HUES48 (cell line): ENCODE measurements at regions not wholly inside any gene's neighbourhood (a gene's known extent, or its start where the extent isn't known, plus 50 kb on each side); places are given as distances from the start of the nearest gene placed in this dataset.

Source experiments
- H3K27ac ChIP-seq: one replicate; pipeline ENCODE4 v1.7.0; 2013; ENCODE audit warnings: low read depth, low read length, inconsistent platforms
- H3K27me3 ChIP-seq: 2 replicates; pipeline ENCODE4 v1.6.1; 2013; ENCODE audit warnings: mild to moderate bottlenecking, low read length; ENCODE audit not compliant: control insufficient read depth, insufficient read depth
- H3K36me3 ChIP-seq: 2 replicates; pipeline ENCODE4 v1.6.1; 2013; ENCODE audit warnings: low read length; ENCODE audit not compliant: control insufficient read depth, insufficient read depth
- H3K4me1 ChIP-seq: 2 replicates; pipeline ENCODE4 v1.6.1; 2013; ENCODE audit warnings: mild to moderate bottlenecking, low read length; ENCODE audit not compliant: control insufficient read depth, insufficient read depth
- H3K4me3 ChIP-seq: 2 replicates; pipeline ENCODE4 v1.5.1; 2013; ENCODE audit warnings: mild to moderate bottlenecking, low read depth, low read length
- H3K9ac ChIP-seq: 2 replicates; pipeline ENCODE4 v1.6.1; 2013; ENCODE audit warnings: mild to moderate bottlenecking, low read depth, low read length, moderate library complexity
- H3K9me3 ChIP-seq: 2 replicates; pipeline ENCODE4 v1.6.1; 2013; ENCODE audit warnings: low read length; ENCODE audit not compliant: control insufficient read depth, insufficient read depth

GRCh38 chr10:128693493-128694131 lies 567.4 kb upstream of the MKI67 start:
- H3K4me3 ChIP-seq: no peak overlapping the region
- peaks cover 24% of the 10 kb centered on the region for H3K4me1 ChIP-seq
- H3K27me3 ChIP-seq: no peaks in the 10 kb centered on the region
- H3K9me3 ChIP-seq: no peaks in the 10 kb centered on the region
- no peak overlapping the region for H3K27ac ChIP-seq
- H3K36me3 ChIP-seq: no peaks in the 10 kb centered on the region
- H3K9ac ChIP-seq: no peak overlapping the region

GRCh38 chr10:128694168-128694850 lies 568.1 kb upstream of the MKI67 start:
- Histone ChIP-seq H3K4me3 (no peak overlapping the region), H3K9me3 (no peaks in the 10 kb centered on the region), H3K27me3 (no peaks in the 10 kb centered on the region), H3K9ac (no peak overlapping the region), H3K4me1 (peaks cover 24% of the 10 kb centered on the region), H3K36me3 (no peaks in the 10 kb centered on the region), H3K27ac (no peak overlapping the region)

DNA sequence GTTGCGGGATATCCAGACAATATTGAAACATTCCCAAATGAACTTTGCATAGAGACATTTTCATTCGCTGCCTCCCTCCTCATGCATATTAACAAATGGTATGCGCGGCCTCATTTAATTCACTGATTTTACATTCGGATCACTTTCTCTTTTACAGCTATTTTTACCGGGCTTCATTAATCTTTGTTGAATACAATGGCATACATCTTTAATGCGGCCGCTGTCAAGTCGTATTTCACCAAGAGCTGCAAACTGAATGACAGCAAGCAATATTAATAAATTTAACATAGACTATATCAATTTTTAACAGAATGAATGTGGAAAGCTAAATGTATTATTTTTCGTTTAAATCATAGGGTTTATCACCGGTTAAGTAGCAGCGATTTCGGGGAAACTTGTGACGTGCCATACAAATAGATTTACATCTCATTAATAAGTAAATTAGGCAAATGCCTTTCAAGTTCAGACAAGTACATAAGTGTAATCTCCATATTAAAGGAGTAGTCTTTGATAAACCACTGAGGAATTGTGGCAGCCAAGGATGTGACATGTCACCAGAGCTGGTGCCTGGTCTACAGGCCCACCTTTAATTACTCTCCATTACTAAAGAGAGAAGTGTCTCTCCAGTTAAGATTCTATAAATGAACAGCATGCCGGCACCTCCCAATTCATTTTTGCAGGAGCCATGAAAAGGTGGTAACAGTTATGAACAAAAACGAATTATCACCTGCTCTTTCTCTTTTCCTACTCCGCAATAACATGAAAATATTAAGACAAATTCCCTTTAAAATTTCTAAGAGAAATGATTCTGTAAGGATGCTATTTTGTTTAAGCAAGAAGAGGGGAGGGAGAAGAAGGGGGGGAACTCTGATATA lies 568.9 kb upstream of the MKI67 start:
- no peak overlapping the region for H3K4me3 ChIP-seq
- no peaks in the 10 kb centered on the region for H3K9me3 ChIP-seq
- H3K27me3 ChIP-seq: no peaks in the 10 kb centered on the region
- no peak overlapping the region for H3K27ac ChIP-seq
- H3K9ac ChIP-seq: no peak overlapping the region
- peaks cover 24% of the 10 kb centered on the region for H3K4me1 ChIP-seq
- H3K36me3 ChIP-seq: no peaks in the 10 kb centered on the region

- no peaks in the 10 kb centered on the region for H3K9me3 ChIP-seq
- no peaks in the 10 kb centered on the region for H3K36me3 ChIP-seq
- no peak overlapping the region for H3K9ac ChIP-seq
- H3K27me3 ChIP-seq: no peaks in the 10 kb centered on the region
- no peak overlapping the region for H3K4me3 ChIP-seq
- no peak overlapping the region for H3K27ac ChIP-seq
- peaks cover 24% of the 10 kb centered on the region for H3K4me1 ChIP-seq
These were observed 569.7 kb upstream of the MKI67 start for GRCh38 chr10:128695931-128696330.

DNA sequence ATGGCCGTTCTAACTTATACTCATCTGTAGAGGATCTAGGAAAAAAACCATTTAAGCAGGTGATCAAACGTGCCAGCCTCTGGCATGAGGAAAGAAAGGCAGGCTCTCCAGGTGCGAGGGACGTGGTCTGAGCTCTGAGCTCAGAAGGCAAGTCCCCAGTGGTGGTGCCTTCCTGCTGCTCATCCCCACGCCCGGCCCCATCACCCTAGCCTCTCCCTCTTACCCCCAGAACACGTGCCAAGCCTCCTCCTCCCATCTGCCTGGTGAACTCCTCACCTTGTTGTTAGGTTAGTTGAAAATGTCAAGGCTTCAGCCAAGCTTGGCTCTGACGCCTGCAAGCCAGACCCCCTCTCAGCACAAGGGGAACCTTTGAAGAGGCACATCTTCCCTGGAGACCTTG lies 571.2 kb upstream of the MKI67 start:
- Histone ChIP-seq H3K36me3 (no peaks in the 10 kb centered on the region), H3K9me3 (no peaks in the 10 kb centered on the region)

DNA sequence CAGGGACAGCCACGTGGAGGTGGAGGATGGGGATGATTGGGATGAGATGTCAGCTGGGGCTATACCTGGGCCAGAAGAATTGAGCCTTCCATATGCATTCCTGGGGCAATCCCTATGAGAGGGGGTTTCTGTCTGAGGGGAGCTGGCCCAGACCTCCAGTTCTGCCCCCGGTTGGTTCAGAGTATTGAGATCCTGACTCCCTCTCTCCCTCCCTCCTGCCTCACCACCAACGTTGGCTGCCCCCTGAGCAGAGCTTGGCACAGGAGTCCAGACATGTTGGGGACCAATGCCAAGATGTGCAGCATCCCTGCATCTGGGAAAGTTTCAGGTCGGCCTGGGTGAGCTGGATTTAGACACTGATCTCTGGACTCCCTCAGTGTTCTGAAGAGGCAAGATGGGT lies 575.2 kb upstream of the MKI67 start:
- H3K36me3 ChIP-seq: no peaks in the 10 kb centered on the region
- no peak overlapping the region for H3K4me3 ChIP-seq
- H3K9me3 ChIP-seq: no peaks in the 10 kb centered on the region
- H3K4me1 ChIP-seq: peaks cover 9% of the 10 kb centered on the region
- H3K27me3 ChIP-seq: no peaks in the 10 kb centered on the region
- H3K9ac ChIP-seq: no peak overlapping the region
- no peak overlapping the region for H3K27ac ChIP-seq

More for the DNA sequence above, 571.2 kb upstream of the MKI67 start:
- H3K9ac ChIP-seq: no peak overlapping the region
- no peaks in the 10 kb centered on the region for H3K27me3 ChIP-seq
- peaks cover 24% of the 10 kb centered on the region for H3K4me1 ChIP-seq
- no peak overlapping the region for H3K4me3 ChIP-seq
- H3K27ac ChIP-seq: no peak overlapping the region

GRCh38 chr10:128701837-128702236 lies 575.6 kb upstream of the MKI67 start:
- H3K9ac ChIP-seq: no peak overlapping the region
- H3K9me3 ChIP-seq: no peaks in the 10 kb centered on the region
- no peaks in the 10 kb centered on the region for H3K36me3 ChIP-seq

DNA sequence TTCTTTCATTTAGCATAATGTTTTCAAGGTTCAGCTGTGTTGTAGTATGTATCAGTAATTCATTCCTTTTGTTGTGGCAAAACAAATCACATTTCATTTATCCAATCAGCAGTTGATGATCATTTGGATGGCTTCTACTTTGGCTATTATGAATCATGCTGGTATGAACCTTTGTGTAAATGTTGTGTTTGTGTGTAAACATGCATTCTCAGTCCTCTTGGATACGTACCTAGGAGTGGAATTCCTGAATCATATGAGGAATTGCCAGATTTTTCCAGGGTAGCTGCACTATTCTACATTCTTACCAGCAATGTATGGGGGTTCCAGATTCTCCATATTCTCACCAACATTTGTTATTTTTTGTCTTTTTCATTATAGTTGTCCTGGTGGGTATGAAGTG lies 578.5 kb upstream of the MKI67 start:
- Histone ChIP-seq H3K27me3 (no peaks in the 10 kb centered on the region), H3K9ac (no peak overlapping the region), H3K27ac (no peak overlapping the region), H3K4me3 (no peak overlapping the region), H3K36me3 (no peaks in the 10 kb centered on the region), H3K9me3 (no peaks in the 10 kb centered on the region), H3K4me1 (no peaks in the 10 kb centered on the region)

More at GRCh38 chr10:128701837-128702236, 575.6 kb upstream of the MKI67 start:
- H3K4me1 ChIP-seq: peaks cover 4% of the 10 kb centered on the region
- no peak overlapping the region for H3K4me3 ChIP-seq
- no peak overlapping the region for H3K27ac ChIP-seq
- no peaks in the 10 kb centered on the region for H3K27me3 ChIP-seq

DNA sequence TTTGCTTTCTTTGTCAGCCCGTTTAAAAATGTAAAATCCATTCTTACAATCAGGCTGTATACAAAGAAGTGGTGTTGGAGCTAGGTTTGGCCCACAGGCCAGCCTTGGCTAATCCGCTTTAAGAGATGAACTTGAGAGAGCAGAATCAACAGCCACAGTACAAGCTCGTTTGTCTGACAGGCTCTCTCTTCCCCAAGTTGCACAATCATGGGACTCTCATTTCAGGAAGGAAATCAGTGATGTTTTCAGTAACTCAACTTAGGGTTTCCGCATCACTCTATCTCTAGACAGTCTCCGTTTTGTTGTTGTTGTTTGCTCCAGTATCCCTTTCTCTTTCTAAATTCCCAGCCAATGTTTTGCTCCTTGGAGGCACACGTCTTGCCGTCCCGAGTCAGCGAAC lies 582.0 kb upstream of the MKI67 start:
- Histone ChIP-seq H3K4me1 (no peaks in the 10 kb centered on the region), H3K4me3 (no peak overlapping the region), H3K27me3 (no peaks in the 10 kb centered on the region), H3K27ac (no peak overlapping the region), H3K36me3 (no peaks in the 10 kb centered on the region), H3K9ac (no peak overlapping the region), H3K9me3 (no peaks in the 10 kb centered on the region)

DNA sequence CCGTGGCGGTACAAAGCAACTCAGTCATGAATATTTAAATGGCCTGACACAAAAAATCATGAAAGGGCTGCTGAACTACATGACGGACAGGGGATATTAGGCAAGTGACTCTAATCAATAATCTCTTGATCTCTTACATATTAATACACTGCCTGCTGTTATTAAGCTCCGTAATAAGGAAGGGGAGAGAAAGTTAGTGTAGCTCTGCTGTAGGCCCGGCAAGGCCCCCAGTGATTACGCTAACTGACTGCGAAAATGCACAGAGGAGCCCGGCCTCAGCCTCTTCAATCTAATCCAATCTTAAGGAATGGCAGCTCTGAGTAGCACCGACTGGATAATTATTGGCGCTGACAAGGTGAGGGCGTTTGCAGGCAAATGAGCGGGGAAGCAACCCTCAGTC lies 583.5 kb upstream of the MKI67 start:
- H3K9me3 ChIP-seq: no peaks in the 10 kb centered on the region
- H3K9ac ChIP-seq: no peak overlapping the region
- no peak overlapping the region for H3K27ac ChIP-seq
- H3K4me1 ChIP-seq: no peaks in the 10 kb centered on the region
- H3K27me3 ChIP-seq: no peaks in the 10 kb centered on the region
- no peaks in the 10 kb centered on the region for H3K36me3 ChIP-seq
- H3K4me3 ChIP-seq: no peak overlapping the region
